ES-I3 (cell line): ENCODE measurements at regions not wholly inside any gene's neighbourhood (a gene's known extent, or its start where the extent isn't known, plus 50 kb on each side); places are given as distances from the start of the nearest gene placed in this dataset.

ENCODE experiments used
- H3K36me3 ChIP-seq: 2 replicates; pipeline ENCODE4 v1.6.1; 2013; ENCODE audit warnings: mild to moderate bottlenecking, low read length, control low read depth, moderate library complexity; ENCODE audit not compliant: insufficient read depth
- H3K4me1 ChIP-seq: 2 replicates; pipeline ENCODE4 v1.6.1; 2013; ENCODE audit warnings: mild to moderate bottlenecking, control low read depth, low read length; ENCODE audit not compliant: insufficient read depth
- H3K9ac ChIP-seq: 2 replicates; pipeline ENCODE4 v1.6.1; 2013; ENCODE audit warnings: low read depth, mild to moderate bottlenecking, low read length, moderate library complexity
- H3K9me3 ChIP-seq: 2 replicates; pipeline ENCODE4 v1.6.1; 2013; ENCODE audit warnings: mild to moderate bottlenecking, low read length, moderate library complexity; ENCODE audit not compliant: control insufficient read depth, insufficient read depth

GRCh38 chr12:113587720-113588119, 116.0 kb upstream of the LHX5 start:
- no peaks in the 10 kb centered on the region for H3K9me3 ChIP-seq
- no peak overlapping the region; the same call in 1 of the 2 replicates for H3K9ac ChIP-seq
- peaks cover 35% of the 10 kb centered on the region for H3K4me1 ChIP-seq
- H3K36me3 ChIP-seq: no peaks in the 10 kb centered on the region

GRCh38 chr12:113586461-113586860, 114.8 kb upstream of the LHX5 start:
- Histone ChIP-seq H3K4me1 (peaks cover 35% of the 10 kb centered on the region), H3K36me3 (no peaks in the 10 kb centered on the region), H3K9ac (no peak overlapping the region), H3K9me3 (no peaks in the 10 kb centered on the region)

DNA sequence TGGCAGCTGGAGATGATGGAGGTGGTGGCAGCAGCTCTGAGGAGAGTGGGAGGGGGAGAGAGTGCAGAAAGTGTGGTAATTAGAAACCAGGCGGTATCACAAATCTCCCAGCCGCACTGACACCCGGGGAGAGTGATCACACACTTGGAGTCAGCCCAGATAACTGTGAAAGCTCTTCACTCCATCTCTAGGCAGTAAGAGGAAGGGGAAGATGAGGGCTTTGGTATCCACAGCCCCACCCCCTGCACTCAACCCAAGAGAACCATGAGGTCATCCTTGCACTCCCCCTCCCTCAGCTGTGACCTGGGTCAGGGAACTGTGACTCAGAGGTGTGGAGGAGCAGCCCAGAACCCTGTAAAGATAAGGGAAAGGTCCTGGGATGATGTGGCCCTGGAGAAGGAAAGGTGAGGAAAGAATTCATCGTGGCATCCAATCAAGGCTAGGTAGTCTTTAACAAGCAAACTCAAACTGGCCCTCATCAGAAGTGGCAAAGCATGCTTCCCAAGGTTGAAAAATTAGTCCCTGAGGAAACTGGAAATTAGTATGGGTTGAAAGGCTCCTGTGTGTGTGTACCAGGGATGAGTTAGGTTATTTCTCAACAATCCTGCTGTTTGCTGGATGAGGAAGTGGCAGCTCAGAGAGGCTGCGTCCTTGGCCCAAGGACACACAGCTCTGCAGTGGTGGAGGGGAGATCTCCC, 111.0 kb upstream of the LHX5 start:
- H3K9me3 ChIP-seq: peaks cover 14% of the 10 kb centered on the region
- H3K4me1 ChIP-seq: peaks cover 30% of the 10 kb centered on the region
- no peaks in the 10 kb centered on the region for H3K36me3 ChIP-seq
- H3K9ac ChIP-seq: no peak overlapping the region

DNA sequence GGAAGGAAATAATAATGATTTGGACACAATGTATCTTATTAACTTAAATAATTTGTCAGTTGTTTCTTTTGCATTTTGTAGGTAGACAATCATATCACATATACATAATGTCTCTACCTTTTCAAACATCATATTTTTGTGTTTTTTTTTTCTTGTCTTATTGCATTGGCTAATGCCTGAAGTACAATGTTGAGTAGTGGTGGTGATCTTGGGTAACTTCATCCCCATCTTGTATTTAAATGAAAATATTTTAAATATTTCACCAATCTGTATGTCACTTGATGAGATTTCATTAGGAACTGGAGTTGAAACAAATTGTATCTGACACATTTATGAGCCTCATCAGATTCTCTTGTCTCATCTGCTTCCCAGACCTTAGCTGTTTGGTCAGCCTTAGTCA, 109.7 kb upstream of the LHX5 start:
- Histone ChIP-seq H3K4me1 (peaks cover 25% of the 10 kb centered on the region), H3K36me3 (no peaks in the 10 kb centered on the region), H3K9me3 (peaks cover 14% of the 10 kb centered on the region), H3K9ac (no peak overlapping the region)

- H3K9me3 ChIP-seq: peaks cover 14% of the 10 kb centered on the region
- H3K36me3 ChIP-seq: no peaks in the 10 kb centered on the region
- no peak overlapping the region for H3K9ac ChIP-seq
- H3K4me1 ChIP-seq: peaks cover 19% of the 10 kb centered on the region
These were observed 108.8 kb upstream of the LHX5 start for GRCh38 chr12:113580437-113580836.

GRCh38 chr12:113577464-113578129, 105.9 kb upstream of the LHX5 start:
- no peaks in the 10 kb centered on the region for H3K36me3 ChIP-seq

GRCh38 chr12:113575386-113575785, 103.7 kb upstream of the LHX5 start:
- Histone ChIP-seq H3K36me3 (no peaks in the 10 kb centered on the region), H3K9ac (no peak overlapping the region), H3K9me3 (peaks cover 5% of the 10 kb centered on the region), H3K4me1 (peaks cover 11% of the 10 kb centered on the region; the same call in 1 of the 2 replicates)

More at GRCh38 chr12:113577464-113578129, 105.9 kb upstream of the LHX5 start:
- peaks cover 11% of the 10 kb centered on the region; the same call in 1 of the 2 replicates for H3K4me1 ChIP-seq
- peaks cover 14% of the 10 kb centered on the region for H3K9me3 ChIP-seq
- H3K9ac ChIP-seq: no peak overlapping the region

DNA sequence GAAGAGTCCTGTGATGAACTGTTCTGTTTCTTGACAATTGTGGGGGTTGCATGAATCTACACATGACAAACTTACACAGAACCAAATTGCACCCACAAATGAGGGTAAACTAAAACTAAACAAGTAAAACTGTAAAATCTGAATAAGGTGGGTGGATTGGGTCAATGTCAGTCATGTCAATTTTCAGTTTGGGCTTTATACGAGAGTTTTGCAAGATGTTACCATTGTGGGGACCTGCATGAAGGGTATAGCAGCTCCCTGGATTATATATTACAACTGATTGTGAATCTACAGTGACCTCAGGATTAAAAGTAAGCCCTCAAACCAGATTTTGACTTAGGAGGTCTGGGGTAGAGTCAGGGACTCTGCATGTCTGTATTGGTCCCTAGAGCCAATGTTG, 101.5 kb upstream of the LHX5 start:
- Histone ChIP-seq H3K4me1 (peaks cover 11% of the 10 kb centered on the region; the same call in 1 of the 2 replicates), H3K36me3 (no peaks in the 10 kb centered on the region), H3K9ac (no peak overlapping the region), H3K9me3 (no peaks in the 10 kb centered on the region)

DNA sequence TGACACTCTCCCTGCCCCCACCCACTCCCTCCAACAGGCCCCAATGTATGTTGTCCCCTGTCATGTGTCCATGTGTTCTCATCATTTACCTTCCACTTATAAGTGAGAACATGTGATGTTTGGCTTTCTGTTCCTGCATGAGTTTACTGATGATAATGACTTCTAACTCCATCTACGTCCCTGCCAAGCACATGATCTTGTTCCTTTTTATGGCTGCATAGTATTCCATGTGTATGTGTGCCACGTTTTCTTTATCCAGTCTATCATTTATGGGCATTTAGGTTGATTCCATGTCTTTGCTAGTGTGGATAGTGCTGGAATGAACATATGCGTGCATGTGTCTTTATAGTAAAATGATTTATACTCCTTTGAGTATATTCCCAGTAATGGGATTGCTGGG, 100.0 kb upstream of the LHX5 start:
- Histone ChIP-seq H3K9ac (no peak overlapping the region), H3K36me3 (no peaks in the 10 kb centered on the region), H3K4me1 (0 out of 2 replicates have a peak, but pooled peaks cover 1% of the 10 kb centered on the region), H3K9me3 (no peaks in the 10 kb centered on the region)

DNA sequence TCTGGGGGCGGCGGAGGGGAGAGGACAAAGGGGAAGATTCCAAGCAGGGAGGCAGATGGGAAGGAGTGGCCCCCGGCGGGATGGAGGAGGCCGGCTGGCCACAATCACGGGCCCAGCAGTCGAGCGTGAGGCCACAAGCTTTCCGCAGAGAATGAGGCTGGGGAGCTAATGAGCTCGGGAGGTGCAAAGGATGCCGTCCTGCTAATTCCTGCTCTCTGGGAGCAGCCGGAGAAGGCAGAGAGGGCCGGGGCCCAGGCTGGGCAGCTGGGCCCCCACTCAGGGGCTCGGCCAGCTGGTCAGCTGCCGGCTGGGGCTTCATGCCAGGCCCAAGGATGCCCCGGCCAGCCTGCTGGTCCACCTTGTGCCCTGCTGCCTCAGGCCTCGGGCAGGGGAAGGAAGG, 98.1 kb upstream of the LHX5 start:
- peaks cover 12% of the 10 kb centered on the region; the same call in 1 of the 2 replicates for H3K4me1 ChIP-seq
- H3K9ac ChIP-seq: no peak overlapping the region
- H3K36me3 ChIP-seq: no peaks in the 10 kb centered on the region
- no peaks in the 10 kb centered on the region for H3K9me3 ChIP-seq

GRCh38 chr12:113568021-113568420, 96.3 kb upstream of the LHX5 start:
- peaks cover 12% of the 10 kb centered on the region; the same call in 1 of the 2 replicates for H3K4me1 ChIP-seq
- no peaks in the 10 kb centered on the region for H3K36me3 ChIP-seq
- H3K9ac ChIP-seq: no peak overlapping the region
- no peaks in the 10 kb centered on the region for H3K9me3 ChIP-seq

DNA sequence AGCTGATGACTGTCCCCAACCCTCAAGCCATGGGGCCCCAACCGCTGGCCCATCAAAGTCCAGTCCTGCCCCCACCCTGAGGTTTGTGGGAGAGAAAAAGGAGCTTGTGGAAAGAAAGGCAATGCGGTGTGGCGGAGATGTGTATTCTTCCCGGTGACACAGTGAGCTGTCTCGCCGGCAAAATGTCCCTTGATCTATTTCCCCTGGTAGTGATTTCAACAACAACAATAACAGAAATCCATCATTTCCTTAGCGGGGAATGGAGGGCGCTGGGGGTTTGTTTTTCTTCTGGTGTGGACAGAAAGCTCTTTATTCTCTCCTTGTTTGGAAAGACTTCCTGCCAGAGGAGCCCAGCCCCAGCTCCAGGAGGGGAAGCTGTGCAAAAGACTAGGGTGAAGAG, 93.7 kb upstream of the LHX5 start:
- peaks cover 12% of the 10 kb centered on the region; the same call in 1 of the 2 replicates for H3K4me1 ChIP-seq
- H3K36me3 ChIP-seq: no peaks in the 10 kb centered on the region
- no peaks in the 10 kb centered on the region for H3K9me3 ChIP-seq
- H3K9ac ChIP-seq: no peak overlapping the region

DNA sequence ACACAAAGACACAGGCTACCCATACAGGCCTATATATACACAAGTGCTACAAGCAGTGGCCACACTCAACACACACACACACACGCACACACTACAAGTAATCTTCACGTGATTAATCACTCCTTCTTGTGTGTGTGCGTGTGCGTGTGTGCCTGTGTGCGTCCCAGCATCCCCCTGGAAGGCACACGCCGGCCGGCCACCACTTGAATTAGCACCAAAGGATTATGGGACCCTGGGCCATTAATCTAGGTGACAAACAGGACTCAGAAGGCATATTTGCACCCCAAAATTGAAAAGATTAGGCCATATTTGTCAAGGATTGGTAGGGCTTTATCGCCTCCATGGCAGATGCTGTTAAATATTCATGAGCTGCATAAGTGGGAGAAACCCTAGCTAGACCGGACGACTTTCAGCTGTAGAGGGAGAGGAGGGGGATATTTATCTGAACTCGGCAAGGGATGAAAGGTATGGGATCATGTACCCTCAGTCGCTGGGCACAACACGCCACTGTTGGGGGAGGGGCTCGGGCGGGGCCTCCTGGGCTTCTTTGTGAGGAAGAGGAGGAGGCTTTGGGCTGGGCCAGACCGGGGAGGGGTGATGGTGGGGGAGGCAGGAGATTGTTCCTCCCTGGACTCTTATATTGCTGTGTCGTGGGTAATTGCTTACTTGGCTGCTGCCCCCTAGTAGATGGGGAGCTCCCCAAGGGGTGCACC, 89.6 kb upstream of the LHX5 start:
- no peaks in the 10 kb centered on the region for H3K9me3 ChIP-seq
- H3K36me3 ChIP-seq: no peaks in the 10 kb centered on the region
- peaks cover 8% of the 10 kb centered on the region; the same call in 1 of the 2 replicates for H3K4me1 ChIP-seq
- no peak overlapping the region for H3K9ac ChIP-seq

DNA sequence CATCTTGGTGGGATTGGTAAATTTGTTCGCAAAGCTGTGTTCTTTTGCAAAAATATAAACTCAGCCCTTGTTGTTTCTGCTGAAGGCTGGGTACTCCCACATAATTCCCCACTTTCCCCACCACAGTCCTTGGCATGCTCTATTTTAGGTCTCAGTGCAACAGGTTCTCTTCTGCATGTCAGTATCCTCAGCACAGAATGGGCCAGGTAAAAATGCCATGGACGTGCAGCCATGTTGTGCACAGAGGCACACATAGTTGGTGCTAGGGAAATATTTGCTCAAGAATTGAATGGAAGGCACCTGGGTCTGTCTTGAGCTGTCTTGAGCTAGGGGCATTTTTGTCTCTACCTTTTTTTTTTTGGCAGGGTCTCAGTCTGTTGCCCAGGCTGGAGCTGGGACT, 87.8 kb upstream of the LHX5 start:
- Histone ChIP-seq H3K9me3 (no peaks in the 10 kb centered on the region), H3K4me1 (peaks cover 6% of the 10 kb centered on the region; the same call in 1 of the 2 replicates), H3K9ac (no peak overlapping the region), H3K36me3 (no peaks in the 10 kb centered on the region)
